ENCODE measurements at regions not wholly inside any gene's neighbourhood (a gene's known extent, or its start where the extent isn't known, plus 50 kb on each side); places are given as distances from the start of the nearest gene placed in this dataset.

GRCh38 chr9:87181670-87182069 lies 234.4 kb upstream of the GAS1 start:
- ATAC-seq (ENCODE audit: low read depth), result no peak
- no peaks in the 10 kb centered on the region for H3K9me3 ChIP-seq (ENCODE audit: severe bottlenecking)
- H3K27me3 ChIP-seq (ENCODE audit: insufficient read depth, poor library complexity, severe bottlenecking), result no peaks in the 10 kb centered on the region
- TF ChIP-seq, protein P1, sequence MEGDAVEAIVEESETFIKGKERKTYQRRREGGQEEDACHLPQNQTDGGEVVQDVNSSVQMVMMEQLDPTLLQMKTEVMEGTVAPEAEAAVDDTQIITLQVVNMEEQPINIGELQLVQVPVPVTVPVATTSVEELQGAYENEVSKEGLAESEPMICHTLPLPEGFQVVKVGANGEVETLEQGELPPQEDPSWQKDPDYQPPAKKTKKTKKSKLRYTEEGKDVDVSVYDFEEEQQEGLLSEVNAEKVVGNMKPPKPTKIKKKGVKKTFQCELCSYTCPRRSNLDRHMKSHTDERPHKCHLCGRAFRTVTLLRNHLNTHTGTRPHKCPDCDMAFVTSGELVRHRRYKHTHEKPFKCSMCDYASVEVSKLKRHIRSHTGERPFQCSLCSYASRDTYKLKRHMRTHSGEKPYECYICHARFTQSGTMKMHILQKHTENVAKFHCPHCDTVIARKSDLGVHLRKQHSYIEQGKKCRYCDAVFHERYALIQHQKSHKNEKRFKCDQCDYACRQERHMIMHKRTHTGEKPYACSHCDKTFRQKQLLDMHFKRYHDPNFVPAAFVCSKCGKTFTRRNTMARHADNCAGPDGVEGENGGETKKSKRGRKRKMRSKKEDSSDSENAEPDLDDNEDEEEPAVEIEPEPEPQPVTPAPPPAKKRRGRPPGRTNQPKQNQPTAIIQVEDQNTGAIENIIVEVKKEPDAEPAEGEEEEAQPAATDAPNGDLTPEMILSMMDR (IDR thresholded peaks at IDR 0.05; ENCODE audit: poor library complexity, severe bottlenecking), result no peak
- no peak for DNase-seq (ENCODE audit: low spot score)
- H3K4me1 ChIP-seq (ENCODE audit: insufficient read depth, poor library complexity, severe bottlenecking), result peaks cover 13% of the 10 kb centered on the region
- no peaks in the 10 kb centered on the region for H3K36me3 ChIP-seq (ENCODE audit: low read depth)
- no peak overlapping the region for H3K27ac ChIP-seq (ENCODE audit: poor library complexity, severe bottlenecking)
- no peak overlapping the region for H3K4me3 ChIP-seq (ENCODE audit: severe bottlenecking)

DNA sequence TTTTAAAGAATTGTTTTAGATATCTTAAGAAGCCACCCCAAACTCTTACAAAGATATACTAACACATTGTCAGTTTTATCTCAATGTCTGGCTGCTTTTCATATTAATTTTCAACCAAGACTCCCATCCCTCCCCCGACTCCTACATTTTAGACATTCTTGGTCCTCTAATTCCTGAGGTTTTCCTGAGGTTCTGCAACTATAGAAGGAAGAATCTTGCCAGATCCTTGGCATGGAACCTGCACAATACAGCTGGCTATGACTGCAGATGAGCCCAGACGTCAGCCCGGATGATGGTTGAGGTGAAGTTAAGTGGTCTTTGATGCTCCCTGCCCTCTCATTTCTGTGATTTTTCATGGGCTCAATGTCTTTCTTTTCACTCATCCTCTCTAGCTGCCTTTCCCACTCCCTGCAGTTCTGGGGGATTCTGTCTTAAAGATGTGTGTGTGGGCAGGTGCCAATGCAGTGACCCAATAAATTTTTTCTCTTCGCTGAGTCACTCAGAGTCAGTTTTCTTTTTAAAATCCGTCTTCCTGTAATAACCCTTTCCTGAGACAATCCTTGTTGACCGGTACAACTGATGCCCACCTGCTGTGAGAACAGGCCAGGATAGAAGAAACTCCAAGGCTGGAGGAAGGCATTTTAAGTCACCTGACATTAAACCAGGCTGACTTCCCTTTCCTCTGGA lies 237.8 kb upstream of the GAS1 start:
- H3K36me3 ChIP-seq (ENCODE audit: low read depth), result no peaks in the 10 kb centered on the region
- no peak overlapping the region for H3K27ac ChIP-seq (ENCODE audit: poor library complexity, severe bottlenecking)
- ATAC-seq (ENCODE audit: low read depth) (no peak), DNase-seq (ENCODE audit: low spot score) (no peak)
- no peaks in the 10 kb centered on the region for H3K9me3 ChIP-seq (ENCODE audit: severe bottlenecking)
- peaks cover 3% of the 10 kb centered on the region for H3K4me1 ChIP-seq (ENCODE audit: insufficient read depth, poor library complexity, severe bottlenecking)
- H3K4me3 ChIP-seq (ENCODE audit: severe bottlenecking), result no peak overlapping the region
- TF ChIP-seq, protein P1 (IDR thresholded peaks at IDR 0.05; ENCODE audit: poor library complexity, severe bottlenecking), result no peak
- H3K27me3 ChIP-seq (ENCODE audit: insufficient read depth, poor library complexity, severe bottlenecking), result no peaks in the 10 kb centered on the region

GRCh38 chr9:87187656-87188055 lies 240.3 kb upstream of the GAS1 start:
- no peak for DNase-seq (ENCODE audit: low spot score)
- H3K27ac ChIP-seq (ENCODE audit: poor library complexity, severe bottlenecking), result no peak overlapping the region
- no peaks in the 10 kb centered on the region for H3K4me1 ChIP-seq (ENCODE audit: insufficient read depth, poor library complexity, severe bottlenecking)
- TF ChIP-seq, protein P1 (IDR thresholded peaks at IDR 0.05; ENCODE audit: poor library complexity, severe bottlenecking), result no peak
- no peak for ATAC-seq (ENCODE audit: low read depth)
- H3K4me3 ChIP-seq (ENCODE audit: severe bottlenecking), result no peak overlapping the region
- H3K9me3 ChIP-seq (ENCODE audit: severe bottlenecking), result no peaks in the 10 kb centered on the region
- H3K36me3 ChIP-seq (ENCODE audit: low read depth), result no peaks in the 10 kb centered on the region
- no peaks in the 10 kb centered on the region for H3K27me3 ChIP-seq (ENCODE audit: insufficient read depth, poor library complexity, severe bottlenecking)

GRCh38 chr9:87189006-87189405 lies 241.7 kb upstream of the GAS1 start:
- ATAC-seq (ENCODE audit: low read depth) (no peak), DNase-seq (ENCODE audit: low spot score) (no peak)
- Histone ChIP-seq H3K4me3 (ENCODE audit: severe bottlenecking) (no peak overlapping the region), H3K27ac (ENCODE audit: poor library complexity, severe bottlenecking) (no peak overlapping the region), H3K9me3 (ENCODE audit: severe bottlenecking) (no peaks in the 10 kb centered on the region), H3K36me3 (ENCODE audit: low read depth) (no peaks in the 10 kb centered on the region), H3K4me1 (ENCODE audit: insufficient read depth, poor library complexity, severe bottlenecking) (peaks cover 10% of the 10 kb centered on the region), H3K27me3 (ENCODE audit: insufficient read depth, poor library complexity, severe bottlenecking) (no peaks in the 10 kb centered on the region)
- TF ChIP-seq, protein P1 (IDR thresholded peaks at IDR 0.05; ENCODE audit: poor library complexity, severe bottlenecking), result no peak

GRCh38 chr9:87193151-87193550 lies 245.8 kb upstream of the GAS1 start:
- no peak for DNase-seq (ENCODE audit: low spot score)

More at GRCh38 chr9:87193151-87193550, 245.8 kb upstream of the GAS1 start:
- Histone ChIP-seq H3K4me1 (ENCODE audit: insufficient read depth, poor library complexity, severe bottlenecking) (peaks cover 26% of the 10 kb centered on the region), H3K4me3 (ENCODE audit: severe bottlenecking) (no peak overlapping the region), H3K27ac (ENCODE audit: poor library complexity, severe bottlenecking) (no peak overlapping the region), H3K27me3 (ENCODE audit: insufficient read depth, poor library complexity, severe bottlenecking) (no peaks in the 10 kb centered on the region), H3K36me3 (ENCODE audit: low read depth) (no peaks in the 10 kb centered on the region), H3K9me3 (ENCODE audit: severe bottlenecking) (no peaks in the 10 kb centered on the region)
- no peak for ATAC-seq (ENCODE audit: low read depth)
- TF ChIP-seq, protein P1 (IDR thresholded peaks at IDR 0.05; ENCODE audit: poor library complexity, severe bottlenecking), result no peak

All from RWPE2 (cell line).